B cell (primary cell): ENCODE measurements at regions not wholly inside any gene's neighbourhood (a gene's known extent, or its start where the extent isn't known, plus 50 kb on each side); places are given as distances from the start of the nearest gene placed in this dataset.

Source experiments
- ATAC-seq: fragments of 200-7000 bp; cut with Tn5 transposase; one replicate; pipeline ENCODE4 v1.10.0; 2021; ENCODE audit warnings: low read depth, mild to moderate bottlenecking, moderate number of reproducible peaks, moderate library complexity
- CTCF ChIA-PET: fragments of 350-600 bp; sonication (Branson Sonifier 250); formaldehyde crosslinking; loops from one replicate; lab custom pipeline; 2021; ENCODE audit warnings: antibody characterized with exemption, inconsistent platforms; lab: Charles Lee
- POLR2A ChIA-PET: fragments of 350-600 bp; sonication (Branson Sonifier 250); formaldehyde crosslinking; loops from one replicate; lab custom pipeline; 2021; ENCODE audit warnings: antibody characterized with exemption; lab: Charles Lee
- DNase-seq: peaks from one replicate; pipeline ENCODE4 v3.0.0; 2013
- H2AFZ ChIP-seq: 2 replicates; pipeline ENCODE4 v1.6.1; 2012; ENCODE audit warnings: mild to moderate bottlenecking, low read depth, low read length; ENCODE audit not compliant: insufficient read depth, poor library complexity, severe bottlenecking
- H3K27ac ChIP-seq, 2 donors: 1 replicate in 1 of 2; 2 replicates in 1 of 2; pipeline ENCODE4 v1.5.1; 2012 to 2013; ENCODE audit warnings: low read length in 2 of 2, mild to moderate bottlenecking in 2 of 2, moderate library complexity in 1 of 2
- H3K27me3 ChIP-seq, 4 experiments: fragments of 200-600 bp in 1 of 4; sonication (generic) in 1 of 4; replicated peaks in 1 of 4; 1 replicate in 2 of 4; 2 replicates in 2 of 4; pipeline versions ENCODE4 v1.6.1 to v1.7.0; 2013 to 2016; ENCODE audit warnings: low read length in 3 of 4, mild to moderate bottlenecking in 2 of 4, mixed read lengths in 1 of 4, moderate library complexity in 1 of 4; ENCODE audit not compliant: insufficient read depth in 4 of 4, control insufficient read depth in 3 of 4; ENCODE audit errors: control extremely low read depth in 1 of 4
- H3K36me3 ChIP-seq, 2 experiments: replicated peaks in 1 of 2; 1 replicate in 1 of 2; 2 replicates in 1 of 2; pipeline versions ENCODE4 v1.6.1 to v1.7.1; 2013; ENCODE audit warnings: low read length in 1 of 2; ENCODE audit not compliant: insufficient read depth in 2 of 2, control insufficient read depth in 1 of 2; ENCODE audit errors: control extremely low read depth in 1 of 2, extremely low read depth in 1 of 2
- H3K4me1 ChIP-seq, 2 donors: fragments of 200-600 bp in 1 of 2; sonication (generic) in 1 of 2; 1 replicate in 1 of 2; 2 replicates in 1 of 2; pipeline versions ENCODE4 v1.5.1 to v1.6.1; 2013 to 2017; ENCODE audit warnings: low read length in 2 of 2; ENCODE audit not compliant: control insufficient read depth in 2 of 2, insufficient read depth in 2 of 2
- H3K4me2 ChIP-seq: replicated peaks from 2 replicates; pipeline ENCODE3; 2012; ENCODE audit warnings: mild to moderate bottlenecking, low read depth, low read length; ENCODE audit not compliant: poor library complexity, severe bottlenecking
- H3K4me3 ChIP-seq, 5 experiments: fragments of 200-600 bp in 1 of 5; sonication (generic) in 1 of 5; 1 replicate in 3 of 5; 2 replicates in 2 of 5; pipeline versions ENCODE4 v1.5.1 to v1.7.0; 2011 to 2016; ENCODE audit warnings: low read length in 4 of 5, mild to moderate bottlenecking in 4 of 5, low read depth in 2 of 5, control low read depth in 1 of 5, moderate library complexity in 1 of 5; ENCODE audit not compliant: insufficient read depth in 1 of 5; ENCODE audit errors: control extremely low read depth in 1 of 5, extremely low read depth in 1 of 5
- H3K79me2 ChIP-seq: fragments of 200-600 bp; sonication (generic); one replicate; pipeline ENCODE4 v1.6.0; 2016; ENCODE audit warnings: low read length; ENCODE audit not compliant: control insufficient read depth, insufficient read depth
- H3K9ac ChIP-seq: fragments of 200-600 bp; sonication (generic); 2 replicates; pipeline ENCODE4 v1.6.1; 2017; ENCODE audit warnings: mild to moderate bottlenecking, low read length, moderate library complexity
- H3K9me3 ChIP-seq, 3 donors: one replicate each; pipeline versions ENCODE4 v1.6.1 to v1.7.1; 2013; ENCODE audit warnings: low read length in 2 of 3; ENCODE audit not compliant: control insufficient read depth in 2 of 3, insufficient read depth in 1 of 3; ENCODE audit errors: control extremely low read depth in 1 of 3
- H4K20me1 ChIP-seq: 2 replicates; pipeline ENCODE4 v1.6.0; 2012; ENCODE audit warnings: mild to moderate bottlenecking, low read length; ENCODE audit not compliant: insufficient read depth, control insufficient read depth, poor library complexity, severe bottlenecking
- H3K27ac Mint-ChIP-seq: one replicate; pipeline ENCODE4 v1.8.0; 2021; ENCODE audit warnings: mixed read lengths
- H3K27me3 Mint-ChIP-seq: one replicate; pipeline ENCODE4 v1.8.0; 2021; ENCODE audit warnings: mixed read lengths
- H3K4me1 Mint-ChIP-seq: one replicate; pipeline ENCODE4 v1.8.0; 2021; ENCODE audit warnings: mixed read lengths
- H3K4me3 Mint-ChIP-seq: one replicate; pipeline ENCODE4 v1.8.0; 2021; ENCODE audit warnings: mixed read lengths
- H3K9me3 Mint-ChIP-seq: one replicate; pipeline ENCODE4 v1.8.0; 2022; ENCODE audit warnings: mixed read lengths; ENCODE audit not compliant: insufficient read depth
- EZH2 ChIP-seq: IDR thresholded peaks from 2 replicates; pipeline ENCODE4 v1.6.1; 2012; ENCODE audit warnings: borderline replicate concordance, low read depth, mild to moderate bottlenecking, moderate library complexity, low read length; ENCODE audit not compliant: insufficient read depth, poor library complexity, severe bottlenecking
- WGBS: methylation state at CpG from one replicate; pipeline ENCODE4 v1.1.5; 2013; ENCODE audit warnings: missing lambda C conversion rate; ENCODE audit not compliant: insufficient coverage; 5-methylcytosine and 5-hydroxymethylcytosine counted together
- intact Hi-C: fragments of 100-400 bp; cut with micrococcal nuclease; formaldehyde crosslinking; loops from one replicate; pipeline ENCODE4 v1.10.0; 2022
- TF ChIP-seq, protein P1 (sequence below): fragments of 200-600 bp; IDR thresholded peaks from one replicate; pipeline ENCODE4 v1.8.0; 2022; ENCODE audit warnings: antibody characterized with exemption, mild to moderate bottlenecking

DNA sequence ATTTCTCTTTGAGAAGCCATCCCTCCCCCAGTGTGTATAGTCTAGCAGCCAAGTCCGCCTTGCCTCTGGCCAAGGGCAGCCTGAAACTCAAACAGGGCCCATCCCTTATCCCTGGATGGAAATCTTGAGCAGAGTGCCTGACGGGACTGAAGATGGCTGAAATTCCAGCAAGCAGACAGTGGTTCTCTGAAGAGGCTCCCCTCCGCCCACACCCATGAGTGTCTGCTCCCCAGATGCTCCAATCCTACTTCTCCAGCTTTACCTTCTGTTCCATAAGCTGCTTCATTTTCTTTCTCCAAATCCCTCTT, 396.2 kb downstream of the NUAK1 start:
- no peak overlapping the region for H3K27ac Mint-ChIP-seq
- POLR2A ChIA-PET, result no interaction called here
- intact Hi-C loops, result no loop called here

DNA sequence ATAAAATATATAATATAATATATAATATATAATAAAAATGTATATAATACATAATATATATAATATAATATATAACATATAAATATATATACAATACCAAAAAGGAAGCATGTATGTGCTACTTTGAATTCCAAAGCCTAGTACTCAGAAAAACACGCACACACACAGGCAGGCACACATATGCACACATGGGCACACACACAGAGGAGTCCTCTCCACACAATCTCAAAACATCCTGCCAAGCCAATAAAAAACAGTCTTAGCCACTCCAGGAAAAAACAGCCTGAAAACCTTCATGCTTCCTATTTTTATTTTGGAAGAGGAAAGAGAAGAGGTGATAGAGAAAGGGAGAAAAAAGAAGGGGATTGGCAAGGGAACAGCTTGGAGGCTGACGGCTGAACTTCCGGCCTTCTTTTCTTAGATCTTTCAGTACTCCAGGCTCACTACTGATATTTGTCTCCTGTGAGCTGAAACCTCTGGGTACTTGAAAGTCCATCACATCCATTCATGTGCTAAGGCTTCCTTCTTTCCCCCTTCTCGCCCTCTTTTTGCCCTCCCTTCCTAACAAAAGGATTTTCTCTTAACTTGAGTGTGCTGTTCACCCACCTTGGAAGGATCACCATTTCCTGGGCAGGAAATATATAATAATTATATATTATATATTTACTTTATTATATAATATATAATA, 394.2 kb downstream of the NUAK1 start:
- ATAC-seq (no peak), DNase-seq (no peak)
- no peak for TF ChIP-seq EZH2
- TF ChIP-seq, protein P1, sequence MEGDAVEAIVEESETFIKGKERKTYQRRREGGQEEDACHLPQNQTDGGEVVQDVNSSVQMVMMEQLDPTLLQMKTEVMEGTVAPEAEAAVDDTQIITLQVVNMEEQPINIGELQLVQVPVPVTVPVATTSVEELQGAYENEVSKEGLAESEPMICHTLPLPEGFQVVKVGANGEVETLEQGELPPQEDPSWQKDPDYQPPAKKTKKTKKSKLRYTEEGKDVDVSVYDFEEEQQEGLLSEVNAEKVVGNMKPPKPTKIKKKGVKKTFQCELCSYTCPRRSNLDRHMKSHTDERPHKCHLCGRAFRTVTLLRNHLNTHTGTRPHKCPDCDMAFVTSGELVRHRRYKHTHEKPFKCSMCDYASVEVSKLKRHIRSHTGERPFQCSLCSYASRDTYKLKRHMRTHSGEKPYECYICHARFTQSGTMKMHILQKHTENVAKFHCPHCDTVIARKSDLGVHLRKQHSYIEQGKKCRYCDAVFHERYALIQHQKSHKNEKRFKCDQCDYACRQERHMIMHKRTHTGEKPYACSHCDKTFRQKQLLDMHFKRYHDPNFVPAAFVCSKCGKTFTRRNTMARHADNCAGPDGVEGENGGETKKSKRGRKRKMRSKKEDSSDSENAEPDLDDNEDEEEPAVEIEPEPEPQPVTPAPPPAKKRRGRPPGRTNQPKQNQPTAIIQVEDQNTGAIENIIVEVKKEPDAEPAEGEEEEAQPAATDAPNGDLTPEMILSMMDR, result no peak
- Histone ChIP-seq H2AFZ (no peak overlapping the region), H3K9me3 (no peaks in the 10 kb centered on the region), H3K9ac (no peak overlapping the region), H3K4me1 (no peaks in the 10 kb centered on the region), H3K27me3 (peaks cover 0 to 4% (median 0%) of the 10 kb centered on the region in 4 experiments), H3K4me3 (no peak overlapping the region), H3K27ac (no peak overlapping the region), H3K36me3 (no peaks in the 10 kb centered on the region), H3K79me2 (no peaks in the 10 kb centered on the region), H4K20me1 (no peaks in the 10 kb centered on the region), H3K4me2 (no peak overlapping the region)
- Mint-ChIP-seq H3K9me3 (no peaks in the 10 kb centered on the region), H3K27me3 (no peaks in the 10 kb centered on the region), H3K4me1 (no peaks in the 10 kb centered on the region), H3K4me3 (no peak overlapping the region), H3K27ac (no peak overlapping the region)
- CTCF ChIA-PET, result no interaction called here
- POLR2A ChIA-PET, result no interaction called here
- 82% methylated on average over 3 of the region's 4 CpGs for WGBS
- intact Hi-C loops, result no loop called here

More for the DNA sequence above, 396.2 kb downstream of the NUAK1 start:
- H3K4me3 ChIP-seq, result no peak overlapping the region
- no peaks in the 10 kb centered on the region for H3K36me3 ChIP-seq
- no peak overlapping the region for H3K27ac ChIP-seq
- H3K4me3 Mint-ChIP-seq, result no peak overlapping the region
- H3K9me3 ChIP-seq, result no peaks in the 10 kb centered on the region
- no peak overlapping the region for H3K4me2 ChIP-seq
- peaks cover 4% of the 10 kb centered on the region for H3K4me1 Mint-ChIP-seq
- no peak overlapping the region for H3K9ac ChIP-seq
- ATAC-seq, result no peak
- no peak overlapping the region for H2AFZ ChIP-seq
- 90% methylated on average over 3 of the region's 3 CpGs for WGBS
- no peaks in the 10 kb centered on the region for H3K27me3 Mint-ChIP-seq
- DNase-seq, result no peak
- no peaks in the 10 kb centered on the region for H3K4me1 ChIP-seq
- no peaks in the 10 kb centered on the region for H4K20me1 ChIP-seq
- H3K9me3 Mint-ChIP-seq, result no peaks in the 10 kb centered on the region
- CTCF ChIA-PET, result no interaction called here
- no peaks in the 10 kb centered on the region for H3K79me2 ChIP-seq
- peaks cover 0 to 4% (median 0%) of the 10 kb centered on the region in 4 experiments for H3K27me3 ChIP-seq
- no peak for TF ChIP-seq EZH2
- TF ChIP-seq, protein P1, result no peak
